Adrenal gland (tissue), 9 donors: ENCODE measurements at regions not wholly inside any gene's neighbourhood (a gene's known extent, or its start where the extent isn't known, plus 50 kb on each side); places are given as distances from the start of the nearest gene placed in this dataset.

ENCODE experiments used
- DNase-seq, 7 donors: peaks; one replicate each; pipeline ENCODE4 v3.0.0-alpha.2; 2019 to 2020
- H3K27ac ChIP-seq, 5 donors: fragments of 200-600 bp; sonication (generic) in 4 of 5; 1 replicate in 3 of 5; 2 replicates in 2 of 5; pipeline versions ENCODE4 v1.5.1 to v1.8.0; 2016 to 2020; ENCODE audit warnings: mild to moderate bottlenecking in 1 of 5
- H3K27me3 ChIP-seq: fragments of 200-600 bp; 2 replicates; pipeline ENCODE4 v1.8.0; 2021
- H3K36me3 ChIP-seq, 2 donors: fragments of 200-600 bp; replicated peaks in 1 of 2; 1 replicate in 1 of 2; 2 replicates in 1 of 2; pipeline versions ENCODE4 v1.5.1 to v1.8.0; 2018 to 2022
- H3K4me1 ChIP-seq, 2 donors: fragments of 200-600 bp; replicated peaks in 1 of 2; 1 replicate in 1 of 2; 2 replicates in 1 of 2; pipeline versions ENCODE4 v1.5.1 to v1.8.0; 2018 to 2021
- H3K4me3 ChIP-seq, 4 donors: fragments of 200-600 bp; sonication (generic) in 3 of 4; one replicate each; pipeline ENCODE4 v1.5.1; 2016 to 2018
- H3K9me3 ChIP-seq, 3 donors: fragments of 200-600 bp; sonication (generic) in 1 of 3; replicated peaks in 1 of 3; 1 replicate in 2 of 3; 2 replicates in 1 of 3; pipeline versions ENCODE4 v1.5.1 to v1.8.0; 2016 to 2021
- CTCF ChIP-seq, 6 experiments: fragments of 450-650 bp in 4 of 6; fragments of 200-600 bp in 2 of 6; sonication (generic) in 1 of 6; IDR thresholded peaks; 1 replicate in 5 of 6; 2 replicates in 1 of 6; pipeline versions ENCODE4 v1.5.1 to v1.8.0; 2016 to 2021; ENCODE audit warnings: antibody characterized with exemption in 6 of 6, mild to moderate bottlenecking in 2 of 6, moderate library complexity in 1 of 6
- POLR2A ChIP-seq, 2 donors: fragments of 450-650 bp; IDR thresholded peaks; one replicate each; pipeline ENCODE4 v1.6.1; 2017; ENCODE audit warnings: antibody characterized with exemption in 2 of 2, mild to moderate bottlenecking in 2 of 2, moderate library complexity in 1 of 2
- WGBS, 4 donors: extraction: QIAGEN DNeasy Blood & Tissue Kit in 2 of 4; methylation state at CpG; one replicate each; pipeline versions ENCODE4 v1.1.5 to v1.1.7; 2013 to 2017; 5-methylcytosine and 5-hydroxymethylcytosine counted together
- intact Hi-C, 2 donors: fragments of 100-400 bp; cut with DNase I; formaldehyde crosslinking; loops; one replicate each; pipeline versions ENCODE4 v1.14.1 to v1.15.0; 2022 to 2023
- donor health status: healthy with polysubstance abuse.
- donor health status: Bipolar disorder and iron deficiency.
- donor health status: DM: yes; HTN: yes; CAD: no.
- donor health status: DM: no; HTN: no; CAD: no.
- donor health status: DM: no; HTN: no; CAD: no.

DNA sequence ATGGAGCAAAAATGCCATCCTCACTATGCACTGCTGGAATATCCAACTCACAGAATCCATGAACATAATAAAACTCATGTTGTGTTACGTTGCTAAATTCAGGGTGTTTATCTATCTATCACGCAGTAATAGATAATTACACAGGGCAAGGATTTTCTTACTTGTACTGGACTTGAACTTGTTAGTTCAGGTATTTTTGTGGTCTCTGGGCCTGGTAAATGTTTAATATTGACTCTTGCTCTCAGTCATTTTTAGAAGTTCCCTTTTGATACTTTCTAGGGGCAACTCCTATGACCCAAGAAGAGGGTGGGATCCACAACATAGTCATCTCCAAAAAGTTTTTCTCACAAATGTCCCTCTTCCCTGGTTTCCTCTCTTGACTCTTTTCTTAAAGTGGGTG is 522.4 kb upstream of the IGFBP7 start:
- no peak overlapping the region for H3K4me3 ChIP-seq
- intact Hi-C loops, result no loop called here
- H3K4me1 ChIP-seq, result no peaks in the 10 kb centered on the region
- no peaks in the 10 kb centered on the region for H3K27me3 ChIP-seq
- H3K36me3 ChIP-seq, result no peaks in the 10 kb centered on the region
- DNase-seq, result no peak
- WGBS, 4 donors, result 86 to 94% (median 87%) methylated on average over 2 of the region's 2 CpGs
- TF ChIP-seq POLR2A (IDR thresholded peaks at IDR 0.05) (no peak), CTCF (IDR thresholded peaks at IDR 0.05) (no peak)
- H3K27ac ChIP-seq, result no peak overlapping the region
- H3K9me3 ChIP-seq, result no peaks in the 10 kb centered on the region

DNA sequence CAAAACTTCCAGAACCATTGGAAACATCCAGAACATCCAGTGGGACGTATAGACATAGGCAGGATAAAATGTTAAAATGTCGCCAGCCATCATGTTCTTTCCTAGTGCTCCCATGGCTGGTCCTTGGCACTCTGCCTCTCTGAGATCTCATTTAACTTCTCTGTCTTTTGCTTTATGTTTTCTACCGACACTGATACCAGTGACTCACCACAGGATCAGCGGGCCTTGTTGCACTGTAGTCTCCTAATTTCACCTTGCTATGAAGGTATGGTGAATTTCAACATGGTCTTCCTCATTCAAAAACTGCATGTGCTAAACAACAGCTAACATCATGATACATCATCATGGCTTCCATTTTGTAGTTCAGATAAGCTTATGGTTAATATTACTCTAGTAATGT is 521.0 kb upstream of the IGFBP7 start:
- intact Hi-C loops, result no loop called here
- WGBS, 4 donors, result 74 to 85% (median 80%) methylated on average over 4 of the region's 4 CpGs
- no peaks in the 10 kb centered on the region for H3K9me3 ChIP-seq
- no peaks in the 10 kb centered on the region for H3K36me3 ChIP-seq
- H3K27me3 ChIP-seq, result no peaks in the 10 kb centered on the region
- DNase-seq, result no peak
- no peak overlapping the region for H3K27ac ChIP-seq
- no peaks in the 10 kb centered on the region for H3K4me1 ChIP-seq
- H3K4me3 ChIP-seq, result no peak overlapping the region
- TF ChIP-seq CTCF (IDR thresholded peaks at IDR 0.05) (no peak), POLR2A (IDR thresholded peaks at IDR 0.05) (no peak)

DNA sequence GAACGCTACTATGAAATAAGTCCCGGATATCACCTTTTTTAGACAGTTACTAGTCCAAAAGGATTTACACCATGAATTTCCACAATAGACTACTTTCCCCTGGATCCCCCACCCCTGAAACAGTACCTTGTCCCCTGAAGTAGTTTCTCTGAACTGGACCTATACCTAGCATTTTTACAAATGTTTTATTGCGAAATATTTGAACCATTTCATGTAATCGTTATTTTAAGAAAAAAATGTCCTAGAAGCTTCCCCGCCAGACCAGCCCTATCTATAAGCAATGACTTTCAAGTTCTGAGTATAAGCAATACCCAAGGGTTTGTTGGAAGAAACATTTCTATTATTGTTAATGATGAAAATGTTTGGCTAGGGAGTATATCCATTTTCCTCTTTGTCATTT is 517.8 kb upstream of the IGFBP7 start:
- no peaks in the 10 kb centered on the region for H3K27me3 ChIP-seq
- no peak for DNase-seq
- 81 to 88% (median 83%) methylated on average over 5 of the region's 5 CpGs for WGBS, 4 donors
- no peaks in the 10 kb centered on the region for H3K4me1 ChIP-seq
- no peak overlapping the region for H3K4me3 ChIP-seq
- H3K27ac ChIP-seq, result no peak overlapping the region
- intact Hi-C loops, result no loop called here
- no peaks in the 10 kb centered on the region for H3K36me3 ChIP-seq
- TF ChIP-seq CTCF (IDR thresholded peaks at IDR 0.05) (no peak), POLR2A (IDR thresholded peaks at IDR 0.05) (no peak)
- no peaks in the 10 kb centered on the region for H3K9me3 ChIP-seq

DNA sequence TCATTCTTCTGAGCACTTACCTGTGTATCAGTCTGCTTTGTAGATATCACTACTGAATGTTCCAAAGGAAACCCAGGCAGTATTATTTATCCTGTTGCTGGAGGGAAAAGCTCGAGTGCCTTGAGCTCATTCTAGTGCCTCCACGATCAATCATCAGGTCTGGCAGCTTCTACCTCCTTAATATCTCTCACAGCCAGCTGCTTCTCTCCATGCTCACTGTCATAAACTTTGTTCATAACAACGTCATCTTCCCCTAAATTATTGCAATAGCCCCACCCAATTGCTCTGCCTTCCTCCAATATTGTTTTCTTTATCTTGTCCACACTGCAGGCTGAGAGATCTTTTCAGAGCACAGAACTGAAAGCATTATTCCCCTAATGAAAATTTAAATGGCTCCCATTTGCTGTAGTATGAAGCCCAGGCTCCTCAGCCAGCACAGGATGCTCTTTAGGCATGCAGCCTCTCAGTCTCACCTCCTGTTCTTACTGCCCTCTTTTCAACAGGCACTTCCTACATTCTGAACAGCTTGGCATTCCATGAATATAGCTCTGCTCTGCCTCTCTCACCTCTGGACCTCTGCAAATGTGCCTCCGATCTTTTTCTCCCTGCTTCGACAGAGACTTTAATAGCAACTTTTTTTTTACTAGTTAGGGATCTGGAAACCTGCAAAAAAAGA is 504.2 kb upstream of the IGFBP7 start:
- no peak overlapping the region for H3K4me3 ChIP-seq
- no peaks in the 10 kb centered on the region for H3K36me3 ChIP-seq
- TF ChIP-seq CTCF (IDR thresholded peaks at IDR 0.05), result no peak
- TF ChIP-seq POLR2A (IDR thresholded peaks at IDR 0.05), result no peak
- intact Hi-C loops, result no loop called here
- WGBS, 4 donors, result 31 to 48% (median 41%) methylated on average over 4 to 5 of the region's 5 CpGs
- DNase-seq, result no peak
- no peak overlapping the region for H3K27ac ChIP-seq
- no peaks in the 10 kb centered on the region for H3K4me1 ChIP-seq
- no peaks in the 10 kb centered on the region for H3K27me3 ChIP-seq
- H3K9me3 ChIP-seq, result no peaks in the 10 kb centered on the region
